Neural progenitor cell (in vitro differentiated cells): ENCODE measurements at regions not wholly inside any gene's neighbourhood (a gene's known extent, or its start where the extent isn't known, plus 50 kb on each side); places are given as distances from the start of the nearest gene placed in this dataset.

Experiments used
- DNase-seq: peaks from one replicate; pipeline ENCODE4 v3.0.0-alpha.2; 2016; ENCODE audit warnings: low spot score
- H2AFZ ChIP-seq: fragments of 200-600 bp; sonication (generic); replicated peaks from 2 replicates; pipeline ENCODE4 v1.6.1; 2016; ENCODE audit warnings: antibody characterized with exemption
- H3F3A ChIP-seq: fragments of 200-600 bp; sonication (generic); 2 replicates; pipeline ENCODE4 v1.6.1; 2016; ENCODE audit warnings: antibody characterized with exemption, low read depth
- H3K27ac ChIP-seq: fragments of 200-600 bp; sonication (generic); 2 replicates; pipeline ENCODE4 v1.5.1; 2016; ENCODE audit warnings: mild to moderate bottlenecking
- H3K27me3 ChIP-seq: fragments of 200-600 bp; sonication (generic); 2 replicates; pipeline ENCODE4 v1.6.1; 2016; ENCODE audit warnings: mild to moderate bottlenecking, moderate library complexity
- H3K36me3 ChIP-seq: fragments of 200-600 bp; sonication (generic); 2 replicates; pipeline ENCODE4 v1.5.1; 2016
- H3K4me1 ChIP-seq: fragments of 200-600 bp; sonication (generic); 2 replicates; pipeline ENCODE4 v1.6.1; 2016; ENCODE audit warnings: mixed run types
- H3K4me2 ChIP-seq: fragments of 200-600 bp; sonication (generic); 2 replicates; pipeline ENCODE4 v1.6.1; 2016
- H3K4me3 ChIP-seq: fragments of 200-600 bp; sonication (generic); 2 replicates; pipeline ENCODE4 v1.5.1; 2016
- H3K79me2 ChIP-seq: fragments of 200-600 bp; sonication (generic); 2 replicates; pipeline ENCODE4 v1.6.1; 2016; ENCODE audit warnings: low read depth
- H3K9ac ChIP-seq: fragments of 200-600 bp; sonication (generic); 2 replicates; pipeline ENCODE4 v1.6.1; 2016
- H3K9me3 ChIP-seq: fragments of 200-600 bp; sonication (generic); 2 replicates; pipeline ENCODE4 v1.5.1; 2016; ENCODE audit warnings: low read depth
- H4K20me1 ChIP-seq: fragments of 200-600 bp; sonication (generic); 2 replicates; pipeline ENCODE4 v1.6.1; 2016; ENCODE audit warnings: low read depth
- H3K27ac Mint-ChIP-seq: 3 replicates; pipeline ENCODE4 v1.8.0; 2021; ENCODE audit warnings: mixed read lengths
- H3K27me3 Mint-ChIP-seq: 2 replicates; pipeline ENCODE4 v1.8.0; 2022; ENCODE audit warnings: low read depth, mild to moderate bottlenecking, inconsistent platforms, moderate library complexity, mixed read lengths; ENCODE audit not compliant: insufficient read depth
- H3K36me3 Mint-ChIP-seq: 3 replicates; pipeline ENCODE4 v1.8.0; 2021; ENCODE audit warnings: mixed read lengths
- H3K4me1 Mint-ChIP-seq: 3 replicates; pipeline ENCODE4 v1.8.0; 2021; ENCODE audit warnings: mixed read lengths
- H3K4me3 Mint-ChIP-seq: 3 replicates; pipeline ENCODE4 v1.8.0; 2021; ENCODE audit warnings: mild to moderate bottlenecking, moderate library complexity, mixed read lengths
- H3K9me3 Mint-ChIP-seq: 3 replicates; pipeline ENCODE4 v1.8.0; 2020; ENCODE audit warnings: mixed read lengths
- EZH2 ChIP-seq: fragments of 200-600 bp; sonication (generic); IDR thresholded peaks from 2 replicates; pipeline ENCODE4 v1.6.1; 2017; ENCODE audit warnings: antibody characterized with exemption, mild to moderate bottlenecking, moderate library complexity
- EZH2phosphoT487 ChIP-seq: fragments of 200-600 bp; sonication (generic); IDR thresholded peaks from 2 replicates; pipeline ENCODE4 v1.6.1; 2017; ENCODE audit warnings: antibody characterized with exemption
- TF ChIP-seq, protein P1 (sequence below): fragments of 200-600 bp; sonication (generic); IDR thresholded peaks from 2 replicates; pipeline ENCODE4 v1.5.1; 2017; ENCODE audit warnings: antibody characterized with exemption, mild to moderate bottlenecking

DNA sequence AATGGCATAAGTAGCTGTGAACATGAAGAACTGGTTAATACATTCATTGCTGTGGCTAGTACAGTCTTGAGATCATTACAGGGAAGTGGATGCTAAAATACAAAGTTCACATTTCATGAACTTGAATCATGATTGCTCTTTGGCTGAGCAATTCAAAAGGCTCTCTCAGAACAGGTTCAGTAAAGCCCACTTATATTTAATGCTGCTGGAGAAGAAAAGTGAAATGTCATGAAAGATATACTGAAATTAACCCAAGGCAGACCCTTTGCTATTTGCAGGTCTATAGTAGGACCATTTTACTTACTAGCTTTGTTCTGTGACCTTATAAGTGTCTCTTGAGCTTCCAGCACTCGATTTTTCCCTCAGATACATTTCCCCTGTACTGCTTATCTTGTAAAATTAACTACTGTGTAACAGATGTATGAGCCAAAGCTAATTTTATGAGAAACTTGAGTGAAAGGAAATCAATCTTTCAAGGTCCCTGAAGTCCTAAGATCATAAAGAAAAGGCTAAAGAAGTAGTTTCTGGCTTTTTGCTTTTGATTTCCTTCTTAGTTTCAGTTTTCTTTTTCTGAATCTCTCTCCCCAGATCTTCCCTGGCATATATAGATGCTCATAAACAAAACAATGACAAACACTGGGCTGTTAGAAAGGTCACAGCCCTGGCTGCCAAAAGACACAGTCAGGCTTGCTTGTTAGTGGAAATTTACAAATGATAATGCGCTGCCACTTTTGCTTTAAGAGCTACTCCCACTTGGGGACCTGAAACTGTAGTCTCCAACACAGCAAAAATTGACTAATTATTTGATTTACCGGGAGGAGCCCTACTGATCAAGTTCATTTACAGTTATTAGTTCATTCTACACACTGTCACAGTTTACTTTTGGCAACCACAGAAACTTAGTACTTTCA is 132.7 kb upstream of the XPO1 start:
- no peaks in the 10 kb centered on the region for H4K20me1 ChIP-seq
- H3K4me1 ChIP-seq: no peaks in the 10 kb centered on the region
- DNase-seq: no peak
- no peaks in the 10 kb centered on the region for H3K27me3 ChIP-seq
- H3K4me3 ChIP-seq: no peak overlapping the region
- no peaks in the 10 kb centered on the region for H3K36me3 ChIP-seq
- no peaks in the 10 kb centered on the region for H3K79me2 ChIP-seq
- H3K9me3 Mint-ChIP-seq: peaks cover 11% of the 10 kb centered on the region
- no peak overlapping the region for H3K27ac Mint-ChIP-seq
- no peaks in the 10 kb centered on the region for H3K9me3 ChIP-seq
- peaks cover 4% of the 10 kb centered on the region for H3K27me3 Mint-ChIP-seq
- no peak overlapping the region for H3K4me2 ChIP-seq
- peaks cover 10% of the 10 kb centered on the region for H3K4me1 Mint-ChIP-seq
- no peak overlapping the region for H3K9ac ChIP-seq
- TF ChIP-seq EZH2: no peak
- TF ChIP-seq, protein P1, sequence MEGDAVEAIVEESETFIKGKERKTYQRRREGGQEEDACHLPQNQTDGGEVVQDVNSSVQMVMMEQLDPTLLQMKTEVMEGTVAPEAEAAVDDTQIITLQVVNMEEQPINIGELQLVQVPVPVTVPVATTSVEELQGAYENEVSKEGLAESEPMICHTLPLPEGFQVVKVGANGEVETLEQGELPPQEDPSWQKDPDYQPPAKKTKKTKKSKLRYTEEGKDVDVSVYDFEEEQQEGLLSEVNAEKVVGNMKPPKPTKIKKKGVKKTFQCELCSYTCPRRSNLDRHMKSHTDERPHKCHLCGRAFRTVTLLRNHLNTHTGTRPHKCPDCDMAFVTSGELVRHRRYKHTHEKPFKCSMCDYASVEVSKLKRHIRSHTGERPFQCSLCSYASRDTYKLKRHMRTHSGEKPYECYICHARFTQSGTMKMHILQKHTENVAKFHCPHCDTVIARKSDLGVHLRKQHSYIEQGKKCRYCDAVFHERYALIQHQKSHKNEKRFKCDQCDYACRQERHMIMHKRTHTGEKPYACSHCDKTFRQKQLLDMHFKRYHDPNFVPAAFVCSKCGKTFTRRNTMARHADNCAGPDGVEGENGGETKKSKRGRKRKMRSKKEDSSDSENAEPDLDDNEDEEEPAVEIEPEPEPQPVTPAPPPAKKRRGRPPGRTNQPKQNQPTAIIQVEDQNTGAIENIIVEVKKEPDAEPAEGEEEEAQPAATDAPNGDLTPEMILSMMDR: no peak
- no peak for TF ChIP-seq EZH2phosphoT487
- no peak overlapping the region for H3K27ac ChIP-seq
- H2AFZ ChIP-seq: no peak overlapping the region
- no peaks in the 10 kb centered on the region for H3F3A ChIP-seq
- no peak overlapping the region for H3K4me3 Mint-ChIP-seq
- no peaks in the 10 kb centered on the region for H3K36me3 Mint-ChIP-seq

DNA sequence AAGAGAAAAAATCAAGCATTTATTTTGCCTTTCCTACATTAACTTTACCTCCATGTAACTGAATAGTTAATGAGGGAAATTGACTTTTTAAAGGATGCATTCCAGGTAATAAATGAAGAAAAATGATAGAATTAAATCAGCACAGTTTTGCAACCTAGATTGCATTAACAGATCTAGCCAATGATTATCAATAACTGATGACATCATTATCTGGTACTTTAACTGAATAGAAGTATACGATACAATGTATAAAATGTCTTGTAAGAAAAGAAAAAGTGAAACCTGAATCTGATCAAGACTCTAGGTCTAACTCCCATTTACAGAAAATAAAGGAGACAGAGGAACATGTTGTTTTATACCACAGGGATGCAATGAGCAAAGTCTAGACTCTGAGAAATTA is 126.0 kb upstream of the XPO1 start:
- Mint-ChIP-seq H3K36me3 (no peaks in the 10 kb centered on the region), H3K9me3 (no peaks in the 10 kb centered on the region), H3K27me3 (peaks cover 2% of the 10 kb centered on the region), H3K27ac (no peak overlapping the region), H3K4me1 (no peaks in the 10 kb centered on the region), H3K4me3 (no peak overlapping the region)
- H3K36me3 ChIP-seq: no peaks in the 10 kb centered on the region
- no peak for DNase-seq
- no peaks in the 10 kb centered on the region for H4K20me1 ChIP-seq
- no peak overlapping the region for H3K4me3 ChIP-seq
- H2AFZ ChIP-seq: no peak overlapping the region
- H3K4me1 ChIP-seq: no peaks in the 10 kb centered on the region
- H3K9me3 ChIP-seq: no peaks in the 10 kb centered on the region
- no peak overlapping the region for H3K4me2 ChIP-seq
- TF ChIP-seq, protein P1: no peak
- H3K27ac ChIP-seq: no peak overlapping the region
- H3K9ac ChIP-seq: no peak overlapping the region
- H3F3A ChIP-seq: no peaks in the 10 kb centered on the region
- no peaks in the 10 kb centered on the region for H3K79me2 ChIP-seq
- H3K27me3 ChIP-seq: no peaks in the 10 kb centered on the region

DNA sequence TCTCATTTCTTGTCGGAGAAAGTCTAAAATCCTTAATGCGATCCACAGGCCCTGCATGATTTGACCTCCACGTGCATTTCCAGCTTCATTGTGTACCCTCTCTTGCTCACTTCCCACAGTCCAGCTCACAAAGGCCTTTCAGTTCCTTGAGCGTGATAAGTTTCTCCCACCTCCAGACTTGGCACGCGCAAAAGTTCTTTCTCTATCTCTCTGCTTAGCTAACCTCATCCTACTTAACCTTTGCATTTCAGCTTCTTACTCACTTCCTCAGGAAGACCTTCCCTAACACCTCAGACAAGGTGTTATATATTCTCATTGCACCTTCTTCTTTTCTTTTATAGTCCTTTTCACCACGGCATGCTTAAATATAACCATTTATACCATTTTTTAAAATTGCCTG is 124.8 kb upstream of the XPO1 start:
- H3K9ac ChIP-seq: no peak overlapping the region
- H3K4me2 ChIP-seq: no peak overlapping the region
- H3K9me3 ChIP-seq: no peaks in the 10 kb centered on the region
- H3K27ac ChIP-seq: no peak overlapping the region
- no peak for DNase-seq
- Mint-ChIP-seq H3K27me3 (peaks cover 2% of the 10 kb centered on the region), H3K9me3 (no peaks in the 10 kb centered on the region), H3K27ac (no peak overlapping the region), H3K36me3 (no peaks in the 10 kb centered on the region), H3K4me3 (no peak overlapping the region), H3K4me1 (no peaks in the 10 kb centered on the region)
- no peak overlapping the region for H3K4me3 ChIP-seq
- no peaks in the 10 kb centered on the region for H3F3A ChIP-seq
- no peaks in the 10 kb centered on the region for H3K27me3 ChIP-seq
- H3K79me2 ChIP-seq: no peaks in the 10 kb centered on the region
- H2AFZ ChIP-seq: no peak overlapping the region
- no peaks in the 10 kb centered on the region for H4K20me1 ChIP-seq
- TF ChIP-seq EZH2phosphoT487 (no peak), EZH2 (no peak)
- TF ChIP-seq, protein P1: no peak
- H3K36me3 ChIP-seq: no peaks in the 10 kb centered on the region
- no peaks in the 10 kb centered on the region for H3K4me1 ChIP-seq
